Stomach (tissue), 4 donors: ENCODE measurements at regions not wholly inside any gene's neighbourhood (a gene's known extent, or its start where the extent isn't known, plus 50 kb on each side); places are given as distances from the start of the nearest gene placed in this dataset.

Experiments
- CTCF ChIP-seq, 7 experiments: fragments of 450-650 bp in 4 of 7; fragments of 200-600 bp in 3 of 7; sonication (generic) in 3 of 7; IDR thresholded peaks; one replicate each; pipeline ENCODE4 v1.5.1; 2016 to 2019; ENCODE audit warnings: antibody characterized with exemption in 7 of 7, control low read depth in 2 of 7, mild to moderate bottlenecking in 1 of 7
- EP300 ChIP-seq: sonication (generic); formaldehyde crosslinking; IDR thresholded peaks from one replicate; pipeline ENCODE4 v1.6.1; 2017; ENCODE audit warnings: antibody characterized with exemption

GRCh38 chrX:5716666-5717065, 512.0 kb downstream of the NLGN4X start:
- TF ChIP-seq CTCF (IDR thresholded peaks at IDR 0.05): no peak
- no peak for TF ChIP-seq EP300
